HT1080 (cell line): ENCODE measurements at regions not wholly inside any gene's neighbourhood (a gene's known extent, or its start where the extent isn't known, plus 50 kb on each side); places are given as distances from the start of the nearest gene placed in this dataset.
"Not testable (repeated sequence)": the region's sequence is repeated elsewhere in the genome, so short reads cannot be mapped to it uniquely, and the experiment has no call there.

Experiments
- DNase-seq: peaks from one replicate; pipeline ENCODE4 v3.0.0-alpha.2; 2015; ENCODE audit warnings: low read depth

DNA sequence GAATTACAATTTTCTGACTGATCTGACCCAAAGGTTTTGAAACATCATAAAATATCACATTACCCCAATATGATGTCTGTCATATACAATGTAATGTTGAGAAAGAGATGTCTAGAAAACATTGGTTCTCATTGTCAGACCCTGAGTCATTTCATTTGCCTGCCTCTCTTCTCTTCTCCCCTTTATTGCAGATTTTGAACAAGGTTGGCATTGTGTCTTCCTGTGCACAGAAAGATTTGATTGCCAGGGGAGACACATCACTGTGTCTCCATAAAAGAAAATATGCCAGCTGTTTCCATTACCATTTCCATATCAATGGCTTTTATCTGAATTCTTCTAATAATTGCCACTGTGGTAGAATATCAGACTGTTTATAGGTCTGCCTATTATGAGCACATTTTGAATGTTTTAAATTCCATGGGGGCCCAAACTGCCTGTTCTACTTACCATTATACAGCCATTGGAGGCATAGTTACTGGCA is 65.6 kb downstream of the IFI44 start:
- DNase-seq: peak; percentile 63

DNA sequence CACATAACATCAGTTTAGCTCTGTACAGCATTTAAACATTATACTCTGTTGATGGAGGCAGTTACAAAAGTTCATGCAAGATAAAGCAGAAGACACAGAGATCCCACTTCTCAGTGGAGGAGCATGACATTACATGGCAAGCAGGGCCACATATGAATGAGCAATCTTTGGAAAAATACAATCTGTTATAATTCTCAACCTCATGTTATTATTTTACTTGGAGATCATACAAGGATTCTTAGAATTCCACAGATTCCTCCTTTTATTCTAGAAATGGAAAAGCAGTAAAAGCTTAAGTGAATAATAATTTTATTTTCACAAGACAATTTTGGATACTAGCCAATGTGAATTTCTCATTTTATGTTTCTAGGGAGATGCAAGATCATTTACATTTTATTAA is 66.6 kb downstream of the IFI44 start:
- DNase-seq: no peak

DNA sequence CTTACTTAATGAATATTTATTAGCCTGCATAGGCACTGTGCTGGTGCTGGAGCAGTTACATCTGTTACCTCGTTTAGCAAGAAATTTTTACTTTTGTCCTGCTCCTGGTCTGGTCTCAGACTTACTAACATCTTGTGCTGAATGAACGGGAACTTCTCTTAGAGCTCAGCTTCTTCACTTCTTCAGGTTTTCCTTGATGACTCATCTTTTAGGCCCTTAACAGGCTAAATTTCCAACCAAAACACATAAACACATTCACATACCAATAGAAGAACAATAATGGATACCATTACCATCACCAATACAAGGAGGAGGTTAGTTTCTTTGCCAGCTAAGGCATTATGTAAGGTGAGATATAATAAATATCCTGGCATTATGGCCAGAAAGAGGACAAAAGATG is 68.9 kb downstream of the IFI44 start:
- DNase-seq: peak; percentile 35

DNA sequence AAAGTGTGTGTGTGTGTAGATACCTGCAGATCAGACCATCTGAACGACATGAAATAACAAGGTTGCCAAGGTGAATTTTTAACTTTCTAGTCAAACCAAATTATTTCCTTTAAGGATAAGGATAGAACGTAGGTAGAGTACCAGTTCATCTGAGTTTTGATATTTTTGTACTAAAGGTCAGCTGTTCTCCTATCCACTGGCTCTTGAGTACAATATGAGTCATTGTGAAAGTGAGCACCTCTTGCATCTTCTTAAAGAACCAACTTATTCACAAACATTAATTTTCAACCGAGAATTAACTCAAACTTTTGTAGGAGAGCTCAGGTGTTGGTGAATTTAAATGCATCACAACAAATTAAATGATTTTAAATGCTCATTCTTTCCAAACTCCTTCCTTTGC is 71.5 kb downstream of the IFI44 start:
- DNase-seq: no peak

DNA sequence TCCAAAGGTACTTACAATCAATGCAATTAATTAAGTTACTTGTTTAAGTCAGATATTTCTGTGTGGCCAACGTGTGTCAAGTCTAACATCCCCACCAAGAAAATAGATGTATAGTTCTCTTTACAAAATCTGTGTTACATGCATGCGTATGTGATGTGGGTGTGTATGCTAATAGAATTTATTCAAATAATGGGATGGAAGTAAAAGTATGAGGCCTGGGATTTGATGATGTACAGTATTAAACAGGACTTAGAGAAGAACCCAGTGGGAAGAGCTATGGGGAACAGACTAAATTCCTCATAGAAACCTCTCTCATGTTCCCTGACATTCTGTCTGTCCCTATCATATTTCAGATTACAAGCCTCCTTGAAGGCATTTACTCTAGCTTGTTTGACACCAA is 72.5 kb downstream of the IFI44 start:
- DNase-seq: no peak

GRCh38 chr1:78722521-78722920 is 72.9 kb downstream of the IFI44 start:
- no peak for DNase-seq

DNA sequence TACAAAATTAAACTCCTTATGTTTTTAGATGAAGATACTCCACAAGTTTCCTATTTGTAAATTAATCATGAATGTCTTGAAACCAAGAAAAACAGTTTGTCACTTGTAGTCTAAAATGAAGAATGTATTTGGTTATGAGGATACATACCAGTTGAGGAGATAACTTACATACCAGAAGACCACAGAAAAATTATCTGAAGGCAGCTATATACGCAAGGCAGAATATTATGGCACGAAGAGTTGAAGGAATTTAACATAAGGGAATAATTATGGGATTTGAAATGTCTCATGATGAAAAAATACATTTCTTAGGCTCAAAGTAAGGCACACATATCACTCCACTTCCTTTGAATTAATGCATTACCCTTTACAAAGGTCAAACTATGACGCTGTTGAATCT is 73.3 kb downstream of the IFI44 start:
- no peak for DNase-seq

DNA sequence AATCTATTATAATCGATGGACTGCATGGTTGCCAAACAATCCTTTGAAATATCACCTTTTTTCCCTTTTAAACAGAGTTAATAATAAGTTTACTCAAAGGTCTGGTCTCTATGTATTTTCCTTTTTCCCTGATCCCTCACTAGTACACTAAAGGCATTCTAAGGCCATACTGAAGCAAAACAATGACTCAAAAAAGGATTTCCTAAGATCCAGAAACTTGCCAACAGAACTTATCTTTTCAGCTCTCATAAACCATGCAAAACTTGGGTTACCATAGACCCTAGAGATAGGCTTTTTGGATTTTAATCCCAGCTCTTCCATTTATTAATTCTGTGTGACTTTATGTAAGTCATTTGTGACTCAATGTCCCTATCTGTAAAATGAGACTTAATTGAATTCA is 77.1 kb downstream of the IFI44 start:
- no peak for DNase-seq

- no peak for DNase-seq
These were observed 78.7 kb downstream of the IFI44 start for GRCh38 chr1:78728359-78728758.

DNA sequence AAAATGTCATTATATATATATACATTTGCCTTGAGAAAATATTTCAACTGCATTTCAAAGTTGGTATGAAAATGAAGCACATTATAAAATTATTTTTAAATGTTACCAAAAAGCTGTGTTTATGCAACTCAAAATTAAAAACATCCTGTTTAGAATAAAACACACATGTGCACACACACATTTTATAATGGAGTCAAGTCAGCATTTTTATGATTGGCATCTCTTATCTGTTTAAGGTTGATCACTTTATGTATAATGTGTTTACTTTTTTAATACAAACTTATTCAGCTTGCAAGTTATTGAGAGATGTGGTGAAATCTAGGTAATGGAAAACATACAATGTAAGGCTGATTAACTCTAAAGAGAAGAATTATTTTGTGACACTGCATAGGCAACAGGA is 80.4 kb downstream of the IFI44 start:
- no peak for DNase-seq

DNA sequence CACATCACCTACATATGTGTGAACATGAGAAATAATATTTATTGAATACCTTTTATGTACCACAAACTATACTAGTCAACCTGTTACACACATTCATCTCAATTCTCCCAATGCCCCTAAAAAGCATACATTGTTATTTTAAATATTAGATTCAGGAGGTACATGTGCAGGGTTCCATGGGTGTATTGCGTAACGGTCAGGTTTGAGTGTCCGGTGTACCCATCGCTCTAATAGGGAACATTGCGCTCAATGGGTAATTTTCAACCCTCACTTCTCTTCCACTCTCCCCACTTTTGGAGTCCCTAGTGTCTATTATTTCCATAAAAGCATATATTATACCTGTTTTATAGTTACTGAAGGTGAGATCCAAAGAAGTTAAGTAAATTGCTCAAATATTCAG is 82.0 kb downstream of the IFI44 start:
- DNase-seq: no peak

GRCh38 chr1:78737241-78737640 is 87.6 kb downstream of the IFI44 start:
- no peak for DNase-seq

DNA sequence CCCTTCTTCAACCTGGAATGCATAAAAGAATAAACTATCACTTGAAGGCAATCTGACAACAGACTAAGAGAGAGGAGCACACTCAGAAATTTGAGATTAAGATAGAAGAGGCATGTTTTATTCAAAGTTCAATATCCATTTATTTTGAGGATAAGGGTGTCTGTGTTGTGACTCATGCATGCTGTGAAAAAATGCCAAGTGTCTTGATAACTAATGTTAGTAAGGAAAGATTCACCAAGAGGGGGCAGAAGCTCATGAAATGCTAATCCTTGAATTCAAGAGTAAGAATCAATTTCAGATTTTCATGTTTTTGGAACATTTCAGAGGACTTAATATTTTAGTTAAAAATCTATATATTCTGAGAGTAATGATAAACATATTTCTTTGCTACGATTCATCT is 94.0 kb downstream of the IFI44 start:
- peak; percentile 29 for DNase-seq

GRCh38 chr1:78745111-78745510 is 95.5 kb downstream of the IFI44 start:
- no peak for DNase-seq

GRCh38 chr1:78753679-78754078 is 104.0 kb downstream of the IFI44 start:
- DNase-seq: not testable (repeated sequence)

DNA sequence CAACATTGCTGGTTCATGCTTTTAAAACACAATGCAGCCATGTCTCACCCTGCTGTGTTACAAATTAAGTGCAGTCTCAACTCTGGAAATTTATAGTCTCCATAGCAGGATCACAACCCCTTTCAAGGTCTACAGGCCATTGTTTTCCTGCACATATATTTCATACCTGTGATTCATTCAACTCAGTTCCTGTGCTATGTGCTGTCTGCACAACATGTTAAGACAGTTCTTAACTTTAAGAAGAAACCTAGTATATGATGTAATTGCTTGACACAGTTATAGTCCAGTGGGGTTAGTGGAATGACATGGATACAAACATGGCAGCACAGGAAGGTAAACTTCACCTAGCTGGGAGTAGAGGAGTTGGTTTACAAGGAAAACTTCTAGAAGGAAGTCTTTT is 106.4 kb downstream of the IFI44 start:
- DNase-seq: no peak

GRCh38 chr1:78758506-78758905 is 108.9 kb downstream of the IFI44 start:
- DNase-seq: no peak

DNA sequence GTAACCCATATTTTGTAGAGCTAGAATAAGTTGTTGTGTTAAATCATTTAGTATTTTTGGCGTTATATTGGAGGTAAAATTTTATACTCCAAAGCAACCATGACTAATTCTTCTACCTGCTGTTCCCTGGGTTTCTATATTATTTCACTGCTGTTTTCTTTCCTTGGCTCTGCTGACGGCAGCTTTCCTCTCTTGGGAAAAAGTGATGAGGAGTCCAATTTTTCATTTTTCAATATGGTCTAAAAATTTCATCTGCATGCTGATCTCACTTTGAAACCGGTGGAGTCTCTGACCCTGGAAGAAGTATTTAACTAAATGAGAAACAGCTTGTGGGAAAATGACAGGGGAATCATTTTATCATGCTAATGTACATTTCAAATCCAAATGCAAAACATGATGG is 110.2 kb downstream of the IFI44 start:
- no peak for DNase-seq

- DNase-seq: peak; percentile 27
These were observed 111.2 kb downstream of the IFI44 start for GRCh38 chr1:78760858-78761257.

- no peak for DNase-seq
These were observed 112.5 kb downstream of the IFI44 start for GRCh38 chr1:78762113-78762512.

DNA sequence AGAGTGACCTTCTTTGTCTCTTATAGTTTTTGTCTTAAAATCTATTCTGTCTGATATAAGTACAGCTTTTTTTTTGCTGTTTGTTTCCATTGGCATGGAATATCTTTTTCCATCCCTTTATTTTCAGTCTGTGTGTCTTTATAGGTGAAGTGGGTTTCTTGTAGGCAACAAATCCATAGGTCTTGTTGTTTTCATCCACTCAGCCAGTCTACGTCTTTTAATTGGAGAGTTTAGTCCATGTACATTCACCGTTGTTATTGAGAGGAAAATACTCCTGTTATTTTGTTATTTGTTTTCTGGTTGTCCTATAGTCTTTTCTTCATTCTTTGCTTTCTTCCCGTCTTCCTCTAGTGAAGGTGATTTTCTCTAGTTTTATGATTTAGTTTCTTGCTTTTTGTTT is 115.9 kb downstream of the IFI44 start:
- no peak for DNase-seq

- peak; percentile 6 for DNase-seq
These were observed 130.2 kb downstream of the IFI44 start for GRCh38 chr1:78779831-78780230.

DNA sequence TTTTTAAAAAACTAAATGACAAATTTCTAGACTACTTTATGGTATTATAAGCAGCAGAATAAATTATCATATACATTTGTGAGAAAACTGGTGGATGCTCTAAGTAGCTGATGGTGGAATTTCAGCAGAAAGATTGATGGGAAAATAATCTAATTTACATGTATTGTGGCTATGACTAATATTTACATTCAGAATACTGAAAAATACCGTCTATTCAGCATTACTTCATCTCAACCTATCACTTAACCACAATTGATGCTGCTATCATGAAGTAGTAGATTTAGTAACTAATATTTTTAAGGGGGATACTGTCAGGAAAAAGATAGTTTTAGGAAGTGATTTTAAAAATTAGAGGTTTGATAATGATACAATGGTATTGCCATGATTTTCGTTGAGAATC is 137.9 kb downstream of the IFI44 start:
- DNase-seq: no peak

DNA sequence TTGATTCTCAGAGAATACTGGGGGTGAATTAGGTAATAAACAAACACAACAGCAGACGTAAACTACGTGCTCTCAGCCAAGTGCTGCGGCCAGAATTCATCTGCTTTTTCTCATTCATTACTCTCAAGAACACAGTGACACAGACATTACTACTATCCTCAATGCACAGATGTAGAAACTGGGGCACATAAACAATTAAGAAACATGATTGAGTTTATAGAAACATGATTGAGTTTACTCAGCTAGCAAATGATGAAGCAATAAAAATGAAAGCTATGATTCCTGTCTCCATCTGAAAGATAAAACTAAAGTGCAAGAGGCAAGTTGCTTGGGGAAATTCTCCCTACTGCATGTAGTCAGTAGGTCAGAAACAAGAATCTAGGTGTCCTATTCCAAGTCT is 140.5 kb downstream of the IFI44 start:
- no peak for DNase-seq
